ENCODE measurements at regions not wholly inside any gene's neighbourhood (a gene's known extent, or its start where the extent isn't known, plus 50 kb on each side); places are given as distances from the start of the nearest gene placed in this dataset.
"Not testable (repeated sequence)": the region's sequence is repeated elsewhere in the genome, so short reads cannot be mapped to it uniquely, and the experiment has no call there.

DNA sequence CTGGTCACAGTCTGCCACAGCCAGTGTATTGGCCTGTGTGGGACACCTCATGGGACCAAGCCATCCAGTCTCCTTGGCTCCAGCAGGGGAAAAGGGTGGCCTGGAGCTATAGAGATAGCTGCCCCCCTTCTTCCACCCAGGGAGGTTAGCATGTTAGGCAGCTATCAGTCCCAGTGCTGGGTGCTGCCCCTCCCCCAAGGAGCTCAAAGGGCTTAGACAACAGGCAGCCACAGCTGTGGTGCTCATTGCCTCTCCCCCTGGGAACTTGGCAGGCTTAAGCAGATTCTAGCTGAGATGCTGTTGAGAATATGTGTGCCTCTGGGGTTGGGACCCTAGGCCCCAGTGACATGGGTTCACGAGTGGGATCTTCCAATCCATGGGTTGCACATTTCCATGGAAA, 226.0 kb upstream of the PTGER4 start:
- DNase-seq = no peak

DNA sequence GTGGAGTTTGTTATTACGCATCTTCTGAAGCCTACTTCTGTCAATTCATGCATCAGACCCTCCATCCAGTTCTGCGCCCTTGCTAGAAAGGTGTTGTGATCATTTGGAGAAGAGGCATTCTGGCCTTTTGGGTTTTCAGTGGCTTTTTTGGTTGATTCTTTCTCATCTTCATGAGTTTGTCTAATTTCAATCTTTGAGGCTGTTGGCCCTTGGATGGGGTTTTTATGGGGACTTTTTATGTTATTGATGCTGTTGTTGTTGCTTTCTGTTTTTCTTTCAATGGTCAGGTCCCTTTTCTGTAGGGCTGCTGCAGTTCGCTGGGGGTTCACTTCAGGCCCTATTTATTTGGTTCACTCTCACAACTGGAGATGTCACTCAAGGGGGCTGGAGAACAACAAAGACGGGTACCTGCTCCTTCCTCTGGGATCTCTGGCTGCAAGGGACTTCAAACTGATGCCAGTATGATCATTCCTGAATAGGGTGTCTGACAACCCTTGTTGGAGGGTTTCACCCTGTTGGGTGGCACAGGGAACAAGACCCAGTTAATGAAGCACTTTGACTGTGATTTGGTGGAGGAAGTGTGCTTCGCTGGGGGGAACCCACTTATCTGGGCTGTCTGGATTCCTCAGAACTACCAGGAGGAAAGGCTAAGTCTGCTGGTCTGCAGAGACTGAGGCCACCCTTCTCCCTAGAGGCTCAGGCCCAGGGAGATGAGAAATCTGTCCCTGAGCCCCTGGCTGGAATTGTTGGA, 226.7 kb upstream of the PTGER4 start:
- no peak for DNase-seq

DNA sequence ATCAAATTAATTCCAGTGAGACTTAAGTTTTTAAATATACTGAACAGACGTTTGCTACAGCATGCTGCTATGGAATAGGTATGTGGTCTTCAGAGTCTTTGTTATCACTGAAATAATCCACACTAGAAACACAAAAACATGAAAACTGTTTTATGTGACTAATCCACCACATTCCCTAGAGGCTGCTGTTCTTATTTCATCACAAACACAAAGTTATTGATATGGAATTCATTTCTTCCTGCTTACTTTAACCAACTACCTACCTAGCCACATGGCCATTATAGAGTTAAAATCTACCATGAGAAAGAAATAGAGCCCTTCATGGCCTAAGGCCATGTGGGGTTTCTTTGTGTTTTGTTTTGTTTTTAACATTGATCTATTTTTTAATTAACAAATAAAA, 232.3 kb upstream of the PTGER4 start:
- DNase-seq = no peak

DNA sequence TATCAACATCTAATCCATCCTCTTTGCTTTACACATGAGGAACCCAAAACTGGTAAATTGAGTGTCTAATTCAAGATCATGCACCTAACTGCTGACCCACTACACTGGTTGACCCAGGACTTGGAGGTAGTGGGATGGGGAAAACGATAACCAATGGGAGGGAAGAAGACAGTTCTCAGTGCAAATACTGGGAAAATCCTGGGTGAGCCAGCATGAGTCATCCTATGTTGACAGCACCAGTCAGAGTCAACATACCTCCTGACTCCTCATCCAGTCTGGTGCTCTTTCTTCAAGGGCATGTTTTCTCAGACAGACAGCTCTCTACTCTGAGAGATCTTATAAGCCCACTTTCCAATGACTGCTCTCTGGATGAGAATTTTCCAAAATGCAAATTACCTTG, 232.8 kb upstream of the PTGER4 start:
- DNase-seq = no peak

DNA sequence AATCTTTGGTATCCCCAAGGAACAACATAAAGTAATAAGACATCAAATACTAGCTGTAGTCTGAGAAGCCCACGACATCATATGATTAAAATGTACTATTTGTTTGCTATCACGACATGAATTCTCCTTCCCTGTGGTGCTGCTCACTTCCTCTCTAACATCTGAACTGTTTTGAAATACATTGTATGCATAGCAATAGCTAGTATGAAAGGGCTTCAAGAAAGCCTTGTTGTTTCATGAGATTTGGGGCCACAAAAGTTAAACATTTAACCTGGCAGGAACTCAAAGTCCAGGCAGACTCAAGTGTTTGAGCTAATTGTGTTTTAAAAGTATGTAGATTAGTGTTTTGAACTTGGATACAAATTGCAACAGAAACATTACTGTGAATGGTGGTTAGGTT, 237.4 kb upstream of the PTGER4 start:
- no peak for DNase-seq

DNA sequence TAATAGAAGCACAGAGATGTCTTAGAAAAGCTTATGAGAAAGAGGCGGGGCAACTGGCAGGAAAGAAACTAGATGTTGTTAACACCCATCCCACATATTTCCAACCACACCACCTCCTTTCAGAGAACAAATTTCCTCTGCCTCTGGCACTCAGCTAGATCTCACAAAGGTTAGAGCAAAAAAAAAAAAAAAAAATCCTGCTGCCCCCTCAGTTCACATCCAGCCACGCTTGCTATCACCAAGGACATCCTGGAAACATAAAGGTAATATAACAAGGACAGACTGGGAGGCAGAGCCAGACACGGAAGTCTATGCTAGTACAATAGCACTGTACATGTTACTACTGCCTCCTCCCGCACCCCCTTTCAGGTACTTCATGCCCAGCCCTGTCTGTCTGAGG, 238.0 kb upstream of the PTGER4 start:
- DNase-seq = no peak

DNA sequence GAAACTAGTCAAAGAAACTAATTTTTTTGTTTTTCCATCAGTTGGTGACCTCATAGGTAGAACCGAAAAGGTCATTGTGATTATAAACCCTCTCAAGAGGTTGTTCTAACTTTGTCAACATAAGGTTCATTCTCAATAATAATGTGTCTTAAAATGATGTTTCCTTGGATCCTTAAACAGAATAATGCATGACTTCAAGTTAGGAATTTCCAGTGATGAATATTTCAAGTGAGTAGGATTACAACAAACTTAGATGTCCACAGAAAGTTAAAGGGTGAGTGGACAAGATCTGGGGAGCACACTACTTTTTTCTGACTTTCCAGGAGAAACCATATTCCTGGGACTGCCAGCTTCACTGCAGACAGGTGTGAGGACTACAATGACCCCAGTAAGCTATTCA, 239.0 kb upstream of the PTGER4 start:
- no peak for DNase-seq

DNA sequence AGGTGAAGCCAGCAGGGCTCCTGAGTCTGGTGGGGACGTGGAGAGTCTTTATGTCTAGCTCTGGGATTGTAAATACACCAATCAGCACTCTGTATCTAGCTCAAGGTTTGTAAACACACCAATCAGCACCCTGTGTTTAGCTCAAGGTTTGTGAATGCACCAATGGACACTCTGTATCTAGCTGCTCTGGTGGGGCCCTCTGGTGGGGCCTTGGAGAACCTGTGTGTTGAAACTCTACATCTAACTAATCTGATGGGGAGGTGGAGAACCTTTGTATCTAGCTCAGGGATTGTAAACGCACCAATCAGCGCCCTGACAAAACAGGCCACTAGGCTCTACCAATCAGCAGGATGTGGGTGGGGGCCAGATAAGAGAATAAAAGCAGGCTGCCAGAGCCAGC, 240.6 kb upstream of the PTGER4 start:
- not testable (repeated sequence) for DNase-seq

DNA sequence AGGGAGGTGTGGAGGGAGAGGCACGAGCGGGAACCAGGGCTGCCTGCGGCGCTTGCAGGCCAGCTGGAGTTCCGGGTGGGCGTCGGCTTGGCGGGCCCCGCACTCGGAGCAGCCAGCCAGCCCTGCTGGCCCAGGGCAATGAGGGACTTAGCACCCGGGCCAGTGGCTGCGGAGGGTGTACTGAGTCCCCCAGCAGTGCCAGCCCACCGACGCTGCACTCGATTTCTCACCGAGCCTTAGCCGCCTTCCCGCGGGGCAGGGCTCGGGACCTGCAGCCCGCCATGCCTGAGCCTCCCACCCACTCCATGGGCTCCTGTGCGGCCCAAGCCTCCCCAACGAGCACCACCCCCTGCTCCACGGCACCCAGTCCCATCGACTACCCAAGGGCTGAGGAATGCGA, 241.1 kb upstream of the PTGER4 start:
- not testable (repeated sequence) for DNase-seq

DNA sequence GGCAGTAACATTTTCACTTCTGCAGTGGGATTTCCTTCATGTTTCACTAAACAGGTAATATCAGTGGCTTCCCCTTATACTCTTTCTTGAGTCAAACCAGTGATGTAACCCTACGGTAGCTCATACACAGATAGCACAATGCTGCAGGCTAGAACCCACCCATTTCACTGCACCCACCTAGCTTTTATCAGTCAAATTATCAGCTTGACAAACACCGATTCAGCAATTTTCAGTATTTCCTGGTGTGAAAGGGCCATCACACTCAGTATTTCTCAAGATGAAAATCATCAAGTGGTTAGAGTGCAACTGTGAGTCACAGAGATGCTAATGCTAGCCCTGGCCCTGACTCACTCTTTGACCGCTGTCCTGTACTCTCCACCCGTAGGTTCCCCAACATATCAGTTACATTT, 242.3 kb upstream of the PTGER4 start:
- DNase-seq = no peak

DNA sequence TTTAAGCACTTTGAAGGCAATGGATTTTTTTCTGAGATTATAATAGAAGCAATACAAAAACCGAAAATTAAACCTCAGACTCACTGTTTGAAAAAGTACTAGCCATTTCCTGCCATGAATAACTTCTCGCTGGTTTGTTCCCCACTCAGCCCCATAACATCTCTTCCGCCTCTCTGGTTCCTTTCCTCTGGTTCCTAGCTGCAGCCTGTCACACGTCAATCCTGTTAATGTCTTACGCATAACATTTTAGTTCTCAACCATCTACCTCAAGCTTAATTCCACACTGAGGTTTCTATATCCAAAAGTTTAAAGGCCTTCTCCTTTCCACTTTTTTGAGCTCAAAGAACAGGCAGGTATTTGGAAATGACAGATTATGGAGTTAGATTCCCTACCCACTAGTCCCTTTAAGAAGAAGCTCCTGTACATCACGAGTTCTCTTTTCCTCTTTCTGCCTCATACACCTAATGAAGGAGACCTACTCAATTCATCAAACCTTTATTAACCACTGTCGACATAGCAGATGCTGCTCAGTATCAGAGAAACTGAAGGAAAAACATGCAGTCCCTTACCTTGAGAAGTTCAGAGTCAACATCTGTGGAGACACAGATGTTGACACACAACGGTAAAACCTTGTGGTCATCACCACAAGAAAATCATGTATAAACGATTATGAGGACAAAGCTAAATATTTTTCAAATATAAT, 243.0 kb upstream of the PTGER4 start:
- no peak for DNase-seq

DNA sequence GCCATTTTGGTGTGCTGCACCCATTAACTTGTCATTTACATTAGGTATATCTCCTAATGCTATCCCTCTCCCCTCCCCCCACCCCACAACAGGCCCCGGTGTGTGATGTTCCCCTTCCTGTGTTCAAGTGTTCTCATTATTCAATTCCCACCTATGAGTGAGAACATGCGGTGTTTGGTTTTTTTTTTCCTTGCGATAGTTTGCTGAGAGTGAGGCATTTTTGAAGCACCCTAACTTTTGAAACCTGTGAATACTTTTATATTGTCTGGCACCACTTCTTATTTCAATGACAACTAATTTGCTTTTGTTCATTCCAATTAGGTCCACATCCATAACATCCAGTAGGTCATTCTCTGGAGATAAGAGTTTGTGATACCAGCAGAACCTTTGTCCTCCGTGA, 244.0 kb upstream of the PTGER4 start:
- not testable (repeated sequence) for DNase-seq

DNA sequence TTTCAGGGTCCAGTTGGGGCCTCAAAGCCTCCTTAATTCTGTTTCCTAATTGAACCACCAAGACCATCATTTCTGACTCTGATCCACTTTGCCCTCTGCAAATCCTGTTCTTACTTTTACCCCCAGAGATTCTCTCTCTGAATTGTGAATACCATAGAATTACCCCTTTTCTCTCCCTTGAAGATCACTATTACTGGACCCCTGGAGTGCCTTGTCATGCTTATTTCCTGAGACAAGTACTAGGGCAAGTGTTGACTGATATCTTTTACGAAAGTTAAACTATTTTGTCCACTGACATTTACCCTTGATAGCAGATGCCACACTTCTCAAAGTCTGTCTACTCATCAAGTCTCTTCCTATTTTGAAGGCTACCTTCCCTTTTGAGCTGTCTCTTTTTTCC, 246.9 kb upstream of the PTGER4 start:
- no peak for DNase-seq

DNA sequence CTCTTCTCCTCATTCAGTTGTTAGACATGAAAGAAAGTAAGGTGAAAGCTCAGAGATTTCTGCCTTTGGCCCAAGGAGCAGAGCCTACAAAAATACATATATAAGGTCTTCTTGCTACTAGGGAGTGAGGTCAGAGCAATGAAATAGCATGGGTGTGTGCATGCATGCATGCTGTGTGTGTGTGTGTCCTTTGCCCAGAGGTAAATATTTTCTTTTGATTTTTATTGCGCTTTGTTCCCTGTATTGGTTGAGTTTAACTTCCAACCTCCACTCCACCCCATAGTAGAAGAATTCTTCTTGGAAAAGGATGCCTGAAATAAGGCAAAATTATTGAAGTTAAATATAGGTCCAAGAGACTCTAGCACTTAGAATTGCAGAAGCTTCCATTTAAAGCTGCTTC, 248.0 kb upstream of the PTGER4 start:
- no peak for DNase-seq

DNA sequence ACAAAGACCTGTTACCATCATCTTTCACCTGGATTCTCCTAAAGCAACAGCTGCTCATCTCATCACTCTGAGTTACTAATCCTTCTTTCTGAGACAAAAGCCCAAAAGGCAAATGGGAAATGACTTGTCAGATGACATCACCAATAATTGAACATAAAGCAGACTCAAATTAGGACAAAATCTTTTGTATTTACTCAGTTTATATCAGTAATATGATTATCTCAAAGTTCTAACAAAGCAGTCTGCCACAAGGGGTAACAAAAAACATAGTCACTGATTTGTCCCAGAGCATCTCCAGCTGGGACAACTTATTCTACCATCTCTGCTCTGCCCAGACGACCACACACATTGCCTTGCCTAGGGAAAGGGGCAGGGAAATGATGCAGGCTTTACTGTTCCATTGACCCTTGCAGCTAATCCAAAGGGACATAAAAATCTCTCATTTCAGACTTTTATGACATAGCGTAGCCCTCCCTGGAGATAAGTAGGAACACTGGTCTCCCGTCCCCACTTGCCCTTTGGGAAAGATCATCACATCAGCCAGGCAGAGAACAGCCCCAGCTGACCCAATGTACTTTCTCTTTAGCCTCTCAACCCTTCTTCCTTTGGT, 249.5 kb upstream of the PTGER4 start:
- DNase-seq = no peak

DNA sequence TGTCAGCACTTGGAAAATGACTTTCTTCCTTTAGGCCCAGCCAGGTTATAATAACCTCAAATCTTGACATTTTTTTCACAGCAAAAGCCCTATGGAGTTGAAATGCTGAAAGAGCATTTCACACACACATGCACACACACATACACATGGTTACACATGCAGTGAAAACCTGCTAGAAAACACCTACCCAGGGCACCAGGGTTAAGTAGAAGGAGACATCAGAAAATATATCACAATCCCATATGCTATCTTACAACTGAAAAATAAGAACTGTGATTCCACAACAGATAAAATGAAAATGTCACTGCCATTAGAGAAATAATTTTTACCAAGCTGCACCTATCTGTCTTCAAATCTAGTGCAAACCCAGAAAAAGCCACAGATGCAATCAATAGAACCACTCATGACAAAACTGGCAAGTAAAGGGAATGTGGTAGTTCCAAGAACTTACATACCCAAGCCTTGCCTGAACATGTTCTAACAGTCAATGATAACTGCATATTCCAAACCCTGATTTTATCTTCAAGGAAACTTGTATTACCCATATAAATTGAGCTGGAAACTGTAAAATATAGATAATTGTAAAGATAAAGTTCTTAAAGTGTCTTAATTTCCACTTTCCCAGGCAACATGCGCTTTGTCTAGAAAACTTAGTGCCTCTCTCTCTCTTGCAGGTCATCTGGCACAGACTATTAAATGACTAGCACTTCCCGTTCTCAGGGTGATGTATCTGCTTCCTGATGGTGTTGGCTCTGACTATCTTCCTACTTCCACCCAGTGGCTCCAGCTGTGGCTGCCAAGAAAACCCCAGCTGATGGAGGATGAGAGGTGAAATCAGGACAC, 250.2 kb upstream of the PTGER4 start:
- no peak for DNase-seq

DNA sequence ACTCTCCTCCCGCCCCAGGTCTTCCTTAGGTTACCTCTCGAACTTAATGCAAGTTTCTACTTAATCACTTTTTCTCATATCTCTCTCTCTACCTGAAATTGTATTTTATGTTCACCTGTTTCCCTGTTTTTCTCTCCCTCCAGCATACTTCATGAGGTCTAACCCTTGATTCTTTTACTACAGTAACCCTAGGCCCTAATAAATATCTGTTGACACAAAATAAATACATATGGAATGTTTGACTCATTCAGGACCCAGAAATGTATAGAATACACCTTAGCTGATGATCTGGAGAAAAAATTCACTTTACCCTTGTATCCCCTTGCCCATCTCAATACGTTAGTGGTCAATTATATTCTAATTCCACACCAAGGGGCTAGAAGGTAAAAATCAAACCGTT, 250.9 kb upstream of the PTGER4 start:
- DNase-seq = no peak

DNA sequence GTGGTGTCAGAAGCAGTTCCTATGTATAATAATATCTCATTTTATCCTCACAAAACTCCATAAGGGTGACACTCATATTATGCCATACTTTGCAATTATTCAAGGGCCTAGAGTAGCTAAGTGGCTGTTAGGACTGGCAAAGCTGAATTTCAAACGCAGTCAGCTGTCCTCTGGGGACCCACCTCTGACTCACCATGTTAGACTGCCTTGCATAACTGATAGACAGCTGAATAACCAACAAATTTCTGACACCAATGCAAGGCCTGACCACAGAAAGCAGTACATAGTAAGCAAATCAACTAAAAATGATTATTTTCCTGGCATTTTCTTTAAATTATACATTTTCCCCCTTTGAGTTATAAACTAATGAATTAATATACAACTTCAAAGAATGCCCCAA, 251.6 kb upstream of the PTGER4 start:
- no peak for DNase-seq

DNA sequence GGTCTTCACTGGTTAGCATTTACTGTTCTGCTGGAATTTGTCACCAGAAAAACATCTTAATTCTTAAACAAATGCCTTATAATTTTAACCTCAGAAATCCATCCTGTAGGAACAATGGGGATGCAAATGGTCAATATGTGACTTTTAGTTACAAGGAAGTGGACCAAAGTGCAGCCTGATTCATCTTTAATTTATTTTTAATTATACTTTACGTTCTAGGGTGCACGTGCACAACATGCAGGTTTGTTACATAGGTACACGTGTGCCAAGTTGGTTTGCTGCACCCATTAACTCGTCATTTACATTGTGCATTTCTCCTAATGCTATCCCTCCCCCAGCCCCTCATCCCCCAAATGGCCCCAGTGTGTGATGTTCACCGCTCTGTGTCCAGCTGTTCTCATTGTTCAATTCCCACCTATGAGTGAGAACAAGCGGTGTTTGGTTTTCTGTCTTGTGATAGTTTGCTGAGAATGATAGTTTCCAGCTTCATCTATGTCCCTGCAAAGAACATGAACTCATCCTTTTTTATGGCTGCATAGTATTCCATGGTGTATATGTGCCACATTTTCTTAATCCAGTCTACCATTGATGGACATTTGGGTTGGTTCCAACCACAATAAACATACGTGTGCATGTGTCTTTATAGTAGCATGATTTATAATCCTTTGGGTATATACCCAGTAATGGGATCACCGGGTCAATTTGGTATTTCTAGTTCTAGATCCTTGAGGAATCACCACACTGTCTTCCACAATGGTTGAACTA, 262.5 kb upstream of the PTGER4 start:
- not testable (repeated sequence) for DNase-seq

DNA sequence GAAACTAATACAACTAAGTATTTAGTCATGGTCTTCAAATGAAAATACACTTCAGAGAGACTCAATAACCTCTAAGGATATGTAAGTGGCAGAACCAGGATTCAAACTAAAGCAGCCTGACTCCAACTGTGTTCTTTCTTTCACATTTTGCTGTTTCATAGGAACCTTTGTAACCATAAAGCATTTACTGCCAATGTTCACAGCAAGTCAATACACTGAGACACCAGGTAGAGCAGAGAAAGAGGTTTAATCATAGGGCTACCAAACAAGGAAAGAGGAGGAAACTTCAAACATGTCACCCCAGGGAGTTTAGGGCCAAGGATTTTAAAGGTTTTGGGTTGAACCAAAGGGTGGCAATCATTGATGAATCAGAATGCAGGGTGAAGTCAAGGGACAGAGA, 263.1 kb upstream of the PTGER4 start:
- no peak for DNase-seq

DNA sequence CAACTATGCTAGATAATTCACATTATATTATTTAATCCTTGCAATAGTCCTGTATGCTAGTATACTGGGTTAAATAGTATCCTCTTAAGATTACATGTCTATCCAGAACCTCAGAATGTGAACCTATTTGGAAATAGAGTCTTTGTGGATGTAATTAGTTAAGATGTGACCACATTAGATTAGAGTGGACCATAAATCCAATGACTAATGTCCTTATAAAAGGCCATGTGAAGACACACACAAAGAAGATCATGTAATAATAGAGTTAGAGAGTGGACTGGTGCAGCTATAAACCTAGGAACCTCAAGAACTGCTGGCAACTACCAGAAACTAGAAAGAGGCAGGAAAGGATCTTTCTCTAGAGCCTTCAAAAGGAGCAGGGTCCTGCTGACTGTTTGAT, 263.6 kb upstream of the PTGER4 start:
- no peak for DNase-seq

DNA sequence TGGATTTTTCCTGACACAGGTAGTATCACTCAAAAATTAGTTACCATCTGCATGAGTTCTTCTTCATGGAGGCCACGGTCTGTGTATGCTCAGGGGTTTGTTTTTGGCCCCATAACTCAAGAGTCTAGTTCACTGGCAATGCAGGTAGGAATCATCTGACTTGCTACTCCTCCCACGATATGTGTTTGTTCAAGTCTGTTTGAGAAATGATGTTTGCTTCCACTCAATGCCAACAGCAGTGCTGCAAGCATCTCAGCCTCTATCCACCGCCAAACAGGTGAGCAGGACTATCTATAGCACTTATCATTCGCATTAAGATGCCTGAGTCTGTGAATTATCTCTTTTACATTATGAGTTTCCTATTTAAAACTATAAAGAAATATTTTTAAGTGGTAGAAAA, 264.8 kb upstream of the PTGER4 start:
- DNase-seq = no peak

DNA sequence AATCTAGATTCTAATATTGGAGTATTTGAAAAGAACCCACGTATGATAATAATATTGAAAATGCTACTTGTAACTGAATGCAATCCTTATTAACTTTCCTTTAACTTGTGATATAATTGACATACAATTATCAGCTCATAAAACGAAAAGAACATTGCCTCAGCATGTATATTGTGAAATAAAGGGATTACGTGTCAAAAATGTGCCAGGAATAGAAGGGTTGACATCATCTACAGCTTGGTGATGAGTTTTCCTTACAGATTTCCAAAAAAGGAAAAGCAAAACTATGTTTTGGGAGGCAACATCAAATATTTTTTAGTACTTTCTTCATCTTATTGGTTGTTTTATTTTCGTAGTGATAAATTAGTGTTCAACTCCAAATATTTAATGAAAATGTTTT, 266.0 kb upstream of the PTGER4 start:
- DNase-seq = no peak
